K562 (cell line): ENCODE measurements at regions not wholly inside any gene's neighbourhood (a gene's known extent, or its start where the extent isn't known, plus 50 kb on each side); places are given as distances from the start of the nearest gene placed in this dataset.

Experiments used
- DLX4 ChIP-seq: fragments of 250-450 bp; sonication (Bioruptor Pico); IDR thresholded peaks from 2 replicates; pipeline ENCODE4 v1.6.1; 2021; ENCODE audit warnings: mild to moderate bottlenecking
- ETS2 ChIP-seq: IDR thresholded peaks from 2 replicates; pipeline ENCODE4 v1.6.1; 2016; ENCODE audit warnings: borderline replicate concordance, missing genetic modification characterization, mild to moderate bottlenecking, moderate library complexity, missing compliant biosample characterization; ENCODE audit not compliant: poor library complexity, severe bottlenecking
- TOE1 ChIP-seq, 2 experiments: fragments of 450-650 bp in 1 of 2; sonication (generic) in 1 of 2; formaldehyde crosslinking in 1 of 2; IDR thresholded peaks; 2 replicates each; pipeline versions ENCODE4 v1.7.1 to v1.8.0; 2016 to 2022; ENCODE audit warnings: borderline replicate concordance in 2 of 2, mild to moderate bottlenecking in 2 of 2, antibody characterized with exemption in 1 of 2, inconsistent platforms in 1 of 2, low read depth in 1 of 2, missing genetic modification reagents in 1 of 2, moderate library complexity in 1 of 2
- YBX1 ChIP-seq: fragments of 450-650 bp; IDR thresholded peaks from 2 replicates; pipeline ENCODE4 v1.7.1; 2016; ENCODE audit warnings: mild to moderate bottlenecking
- ZFP30 ChIP-seq: fragments of 250-450 bp; sonication (Bioruptor Pico); IDR thresholded peaks from 2 replicates; pipeline ENCODE4 v1.8.0; 2022; ENCODE audit warnings: moderate library complexity, mild to moderate bottlenecking, inconsistent platforms, borderline replicate concordance
- ZNF318 ChIP-seq, 2 experiments: fragments of 450-650 bp; IDR thresholded peaks; 2 replicates each; pipeline ENCODE4 v1.6.1; 2016; ENCODE audit warnings: mild to moderate bottlenecking in 2 of 2, borderline replicate concordance in 1 of 2, low read depth in 1 of 2, moderate library complexity in 1 of 2
- ZNF77 ChIP-seq: fragments of 250-450 bp; sonication (Bioruptor Pico); IDR thresholded peaks from 2 replicates; pipeline ENCODE4 v1.5.0; 2020

- no peak for TF ChIP-seq ZNF318 (IDR thresholded peaks at IDR 0.05; ENCODE audit: borderline replicate concordance in 1 of 2, low read depth in 1 of 2)
- no peak for TF ChIP-seq ETS2 (tag)
- TF ChIP-seq DLX4 (CRISPR knock-in tag) = no peak
- TF ChIP-seq TOE1 (IDR thresholded peaks at IDR 0.05; ENCODE audit: borderline replicate concordance) = no peak
- no peak for TF ChIP-seq TOE1 (CRISPR knock-in tag; IDR thresholded peaks at IDR 0.05; ENCODE audit: borderline replicate concordance, low read depth)
- TF ChIP-seq ZFP30 (CRISPR knock-in tag) = no peak
- no peak for TF ChIP-seq ZNF77
- no peak for TF ChIP-seq YBX1
Observed at GRCh38 chr4:32207456-32207855, 1487.3 kb downstream of the PCDH7 start (continued).
